Colonic mucosa (tissue), 4 donors: ENCODE measurements at regions not wholly inside any gene's neighbourhood (a gene's known extent, or its start where the extent isn't known, plus 50 kb on each side); places are given as distances from the start of the nearest gene placed in this dataset.

Experiments
- DNase-seq: peaks from one replicate; pipeline ENCODE4 v3.0.0-alpha.2; 2020
- H3K27ac ChIP-seq: fragments of 200-600 bp; one replicate; pipeline ENCODE4 v1.8.0; 2021
- H3K27me3 ChIP-seq: fragments of 200-600 bp; one replicate; pipeline ENCODE4 v1.8.0; 2021
- H3K36me3 ChIP-seq: fragments of 200-600 bp; one replicate; pipeline ENCODE4 v1.8.0; 2021
- H3K4me1 ChIP-seq: fragments of 200-600 bp; one replicate; pipeline ENCODE4 v1.8.0; 2021; ENCODE audit warnings: mild to moderate bottlenecking
- H3K4me3 ChIP-seq: fragments of 200-600 bp; one replicate; pipeline ENCODE4 v1.8.0; 2021
- H3K9ac ChIP-seq, 2 donors: one replicate each; pipeline ENCODE4 v1.7.0; 2013; ENCODE audit warnings: control low read depth in 2 of 2, low read depth in 2 of 2, low read length in 2 of 2
- H3K9me3 ChIP-seq: fragments of 200-600 bp; one replicate; pipeline ENCODE4 v1.8.0; 2021
- CTCF ChIP-seq: fragments of 200-600 bp; IDR thresholded peaks from one replicate; pipeline ENCODE4 v1.8.0; 2022; ENCODE audit warnings: antibody characterized with exemption, mild to moderate bottlenecking
- intact Hi-C: fragments of 100-400 bp; cut with DNase I; formaldehyde crosslinking; loops from one replicate; pipeline ENCODE4 v1.14.1; 2022
- donor health status: healthy.
- donor health status: DM: no; HTN: no; CAD: no.
- donor health status: DM: no; HTN: no; CAD: no.

GRCh38 chr9:109846776-109847175, 66.8 kb downstream of the PALM2AKAP2 start:
- TF ChIP-seq CTCF = no peak
- H3K4me1 ChIP-seq = no peaks in the 10 kb centered on the region
- H3K36me3 ChIP-seq = no peaks in the 10 kb centered on the region
- no peak overlapping the region for H3K9ac ChIP-seq
- no peak for DNase-seq
- intact Hi-C loops = no loop called here
- no peaks in the 10 kb centered on the region for H3K27me3 ChIP-seq
- H3K4me3 ChIP-seq = no peak overlapping the region
- no peaks in the 10 kb centered on the region for H3K9me3 ChIP-seq
- H3K27ac ChIP-seq = no peak overlapping the region

GRCh38 chr9:109852556-109852955, 72.6 kb downstream of the PALM2AKAP2 start:
- Histone ChIP-seq H3K4me3 (no peak overlapping the region), H3K27ac (no peak overlapping the region), H3K36me3 (no peaks in the 10 kb centered on the region), H3K4me1 (no peaks in the 10 kb centered on the region), H3K9me3 (no peaks in the 10 kb centered on the region), H3K27me3 (no peaks in the 10 kb centered on the region), H3K9ac (no peak overlapping the region)
- no peak for DNase-seq
- TF ChIP-seq CTCF = no peak
- intact Hi-C loops = no loop called here

- H3K4me1 ChIP-seq = no peaks in the 10 kb centered on the region
- H3K36me3 ChIP-seq = no peaks in the 10 kb centered on the region
- H3K27me3 ChIP-seq = no peaks in the 10 kb centered on the region
- no peaks in the 10 kb centered on the region for H3K9me3 ChIP-seq
- no peak overlapping the region for H3K9ac ChIP-seq
- H3K27ac ChIP-seq = no peak overlapping the region
- no peak overlapping the region for H3K4me3 ChIP-seq
- no peak for TF ChIP-seq CTCF
- intact Hi-C loops = no loop called here
- DNase-seq = no peak
Observed at GRCh38 chr9:109855540-109855939, 75.5 kb downstream of the PALM2AKAP2 start.

- intact Hi-C loops = no loop called here
- no peak for TF ChIP-seq CTCF
- Histone ChIP-seq H3K9ac (no peak overlapping the region), H3K27ac (no peak overlapping the region), H3K4me3 (no peak overlapping the region), H3K9me3 (no peaks in the 10 kb centered on the region), H3K4me1 (no peaks in the 10 kb centered on the region), H3K36me3 (no peaks in the 10 kb centered on the region), H3K27me3 (no peaks in the 10 kb centered on the region)
- no peak for DNase-seq
Observed at GRCh38 chr9:109856785-109857184, 76.8 kb downstream of the PALM2AKAP2 start.

- TF ChIP-seq CTCF = no peak
- Histone ChIP-seq H3K36me3 (no peaks in the 10 kb centered on the region), H3K9me3 (no peaks in the 10 kb centered on the region), H3K27ac (no peak overlapping the region), H3K4me1 (no peaks in the 10 kb centered on the region), H3K4me3 (no peak overlapping the region), H3K27me3 (no peaks in the 10 kb centered on the region), H3K9ac (no peak overlapping the region)
- intact Hi-C loops = no loop called here
- DNase-seq = no peak
Observed at GRCh38 chr9:109857336-109857735, 77.3 kb downstream of the PALM2AKAP2 start.

- Histone ChIP-seq H3K27me3 (no peaks in the 10 kb centered on the region), H3K4me1 (no peaks in the 10 kb centered on the region), H3K27ac (no peak overlapping the region), H3K4me3 (no peak overlapping the region), H3K9ac (no peak overlapping the region), H3K36me3 (no peaks in the 10 kb centered on the region), H3K9me3 (no peaks in the 10 kb centered on the region)
- no peak for TF ChIP-seq CTCF
- intact Hi-C loops = no loop called here
- no peak for DNase-seq
Observed at GRCh38 chr9:109859447-109859846, 79.4 kb downstream of the PALM2AKAP2 start.
